Retinal pigment epithelial cell (primary cell): ENCODE measurements at regions not wholly inside any gene's neighbourhood (a gene's known extent, or its start where the extent isn't known, plus 50 kb on each side); places are given as distances from the start of the nearest gene placed in this dataset.

ENCODE experiments used
- DNase-seq: peaks from one replicate; pipeline ENCODE4 v3.0.0-alpha.2; 2010; ENCODE audit warnings: low read depth
- H3K4me3 ChIP-seq: 2 replicates; pipeline ENCODE4 v1.5.1; 2011; ENCODE audit warnings: mild to moderate bottlenecking, low read length, control low read depth, moderate library complexity
- CTCF ChIP-seq: conservative IDR thresholded peaks from 2 replicates; pipeline ENCODE4 v1.5.1; 2011; ENCODE audit warnings: low read depth, low read length, control low read depth, inconsistent platforms

- H3K4me3 ChIP-seq = no peak overlapping the region
- no peak for TF ChIP-seq CTCF
- no peak for DNase-seq
Observed at GRCh38 chr2:17263570-17263968, 254.7 kb downstream of the RAD51AP2 start.

- no peak for DNase-seq
- TF ChIP-seq CTCF = no peak
- no peak overlapping the region for H3K4me3 ChIP-seq
Observed at GRCh38 chr2:17262854-17263569, 255.2 kb downstream of the RAD51AP2 start.

- H3K4me3 ChIP-seq = no peak overlapping the region
- DNase-seq = no peak
- no peak for TF ChIP-seq CTCF
Observed at GRCh38 chr2:17259613-17260012, 258.6 kb downstream of the RAD51AP2 start.

- TF ChIP-seq CTCF = no peak
- DNase-seq = no peak
Observed at GRCh38 chr2:17258861-17259260, 259.4 kb downstream of the RAD51AP2 start.

GRCh38 chr2:17257189-17257909 is 260.9 kb downstream of the RAD51AP2 start:
- TF ChIP-seq CTCF = no peak
- DNase-seq = no peak
- no peak overlapping the region for H3K4me3 ChIP-seq

More at GRCh38 chr2:17258861-17259260, 259.4 kb downstream of the RAD51AP2 start:
- H3K4me3 ChIP-seq = no peak overlapping the region

GRCh38 chr2:17255071-17255470 is 263.2 kb downstream of the RAD51AP2 start:
- TF ChIP-seq CTCF = no peak
- DNase-seq = no peak
- no peak overlapping the region for H3K4me3 ChIP-seq

GRCh38 chr2:17254421-17254820 is 263.8 kb downstream of the RAD51AP2 start:
- no peak for DNase-seq
- no peak overlapping the region for H3K4me3 ChIP-seq
- TF ChIP-seq CTCF = no peak
